IMR-90 (cell line): ENCODE measurements at regions not wholly inside any gene's neighbourhood (a gene's known extent, or its start where the extent isn't known, plus 50 kb on each side); places are given as distances from the start of the nearest gene placed in this dataset.

ENCODE experiments used
- ATAC-seq: fragments of 200-7000 bp; cut with Tn5 transposase; 2 replicates; pipeline ENCODE4 v1.9.1; 2020; ENCODE audit warnings: low read depth, mild to moderate bottlenecking, moderate library complexity
- BruUV-seq: library from RNA; stranded (reverse); fragments of 400-500 nt; replicated peaks from 2 replicates; lab custom pipeline; 2021; lab: Mats Ljungman, UMichigan
- CTCF ChIA-PET: fragments of 300-600 bp; formaldehyde crosslinking; extraction: SDS; loops from one replicate; lab custom pipeline; 2021; ENCODE audit warnings: antibody characterized with exemption; lab: Yijun Ruan, JAX
- POLR2A ChIA-PET: fragments of 300-600 bp; sonication (Branson Sonifier 250); formaldehyde crosslinking; loops from one replicate; lab custom pipeline; 2022; ENCODE audit warnings: antibody characterized with exemption; ENCODE audit not compliant: unreplicated experiment; lab: Charles Lee
- DNase-seq: peaks from one replicate; pipeline ENCODE4 v3.0.0; 2013
- H2AFZ ChIP-seq: replicated peaks from 2 replicates; pipeline ENCODE3; 2013; ENCODE audit warnings: low read length, mild to moderate bottlenecking; ENCODE audit not compliant: poor library complexity
- H2AK5ac ChIP-seq: 2 replicates; pipeline ENCODE4 v1.6.1; 2013; ENCODE audit warnings: low read depth, low read length, inconsistent platforms
- H2AK9ac ChIP-seq: replicated peaks from 2 replicates; pipeline ENCODE3; 2013; ENCODE audit warnings: mild to moderate bottlenecking, low read depth, low read length, moderate library complexity; ENCODE audit not compliant: poor library complexity
- H2BK120ac ChIP-seq: 2 replicates; pipeline ENCODE4 v1.6.1; 2013; ENCODE audit warnings: low read depth, low read length, inconsistent platforms
- H2BK15ac ChIP-seq: 3 replicates; pipeline ENCODE4 v1.6.1; 2013; ENCODE audit warnings: low read depth, low read length, inconsistent platforms
- H2BK20ac ChIP-seq: 2 replicates; pipeline ENCODE4 v1.6.1; 2013; ENCODE audit warnings: low read depth, mild to moderate bottlenecking, inconsistent platforms, low read length, moderate library complexity
- H2BK5ac ChIP-seq: 2 replicates; pipeline ENCODE4 v1.6.1; 2013; ENCODE audit warnings: mild to moderate bottlenecking, low read depth, low read length, inconsistent platforms; ENCODE audit not compliant: poor library complexity, severe bottlenecking
- H3K14ac ChIP-seq: replicated peaks from 2 replicates; pipeline ENCODE4 v1.6.1; 2013; ENCODE audit warnings: low read depth, low read length, inconsistent platforms
- H3K18ac ChIP-seq: 2 replicates; pipeline ENCODE4 v1.6.1; 2013; ENCODE audit warnings: low read depth, low read length, control low read depth
- H3K23ac ChIP-seq: 2 replicates; pipeline ENCODE4 v1.6.1; 2013; ENCODE audit warnings: low read depth, low read length, inconsistent platforms
- H3K27ac ChIP-seq: 2 replicates; pipeline ENCODE4 v1.5.1; 2013; ENCODE audit warnings: mild to moderate bottlenecking, control low read depth, low read length; ENCODE audit not compliant: insufficient read depth
- H3K27me3 ChIP-seq: 2 replicates; pipeline ENCODE4 v1.6.1; 2013; ENCODE audit warnings: low read length; ENCODE audit not compliant: control insufficient read depth, insufficient read depth
- H3K36me3 ChIP-seq: 2 replicates; pipeline ENCODE4 v1.6.1; 2013; ENCODE audit warnings: low read length, mixed read lengths; ENCODE audit not compliant: control insufficient read depth, insufficient read depth
- H3K4ac ChIP-seq: 2 replicates; pipeline ENCODE4 v1.6.1; 2013; ENCODE audit warnings: low read depth, low read length, inconsistent platforms
- H3K4me1 ChIP-seq: 2 replicates; pipeline ENCODE4 v1.6.1; 2013; ENCODE audit warnings: low read length, mixed read lengths; ENCODE audit not compliant: control insufficient read depth, insufficient read depth
- H3K4me2 ChIP-seq: 2 replicates; pipeline ENCODE4 v1.6.1; 2013; ENCODE audit warnings: low read depth, mild to moderate bottlenecking, control low read depth, low read length, moderate library complexity
- H3K4me3 ChIP-seq: 2 replicates; pipeline ENCODE4 v1.5.1; 2013; ENCODE audit warnings: low read depth, mild to moderate bottlenecking, control low read depth, low read length, moderate library complexity; ENCODE audit not compliant: insufficient read depth
- H3K56ac ChIP-seq: 2 replicates; pipeline ENCODE4 v1.6.1; 2013; ENCODE audit warnings: low read length, inconsistent platforms; ENCODE audit not compliant: insufficient read depth; ENCODE audit errors: extremely low read depth
- H3K79me1 ChIP-seq, 2 experiments: 2 replicates each; pipeline ENCODE4 v1.6.1; 2013; ENCODE audit warnings: low read length in 2 of 2, inconsistent platforms in 1 of 2, low read depth in 1 of 2
- H3K9ac ChIP-seq: 2 replicates; pipeline ENCODE4 v1.6.1; 2013; ENCODE audit warnings: low read depth, low read length, control low read depth
- H3K9me1 ChIP-seq: 2 replicates; pipeline ENCODE4 v1.6.1; 2013; ENCODE audit warnings: low read length, inconsistent platforms; ENCODE audit not compliant: insufficient read depth
- H3K9me3 ChIP-seq: 2 replicates; pipeline ENCODE4 v1.6.1; 2013; ENCODE audit warnings: low read length; ENCODE audit not compliant: control insufficient read depth, insufficient read depth
- H4K20me1 ChIP-seq: 2 replicates; pipeline ENCODE4 v1.6.1; 2013; ENCODE audit warnings: low read length, inconsistent platforms; ENCODE audit not compliant: insufficient read depth
- H4K5ac ChIP-seq: 2 replicates; pipeline ENCODE4 v1.6.1; 2013; ENCODE audit warnings: mild to moderate bottlenecking, low read depth, low read length, control low read depth
- H4K8ac ChIP-seq, 2 experiments: 2 replicates each; pipeline ENCODE4 v1.6.1; 2013; ENCODE audit warnings: low read depth in 2 of 2, low read length in 2 of 2, control low read depth in 1 of 2, inconsistent platforms in 1 of 2
- H4K91ac ChIP-seq: 2 replicates; pipeline ENCODE4 v1.6.1; 2013; ENCODE audit warnings: low read depth, low read length, inconsistent platforms; ENCODE audit not compliant: insufficient read depth
- BHLHE40 ChIP-seq: fragments of 150-350 bp; IDR thresholded peaks from 2 replicates; pipeline ENCODE4 v1.6.1; 2016; ENCODE audit warnings: mild to moderate bottlenecking, low read depth, low read length
- CEBPB ChIP-seq: IDR thresholded peaks from 2 replicates; pipeline ENCODE4 v1.6.1; 2012; ENCODE audit warnings: low read depth, low read length, improper control_type of control experiment
- RAD21 ChIP-seq: IDR thresholded peaks from 2 replicates; pipeline ENCODE4 v1.6.1; 2012; ENCODE audit warnings: low read length, improper control_type of control experiment
- RFX5 ChIP-seq: IDR thresholded peaks from 2 replicates; pipeline ENCODE4 v1.8.0; 2012; ENCODE audit warnings: low read depth, mild to moderate bottlenecking, low read length, moderate library complexity
- SMC3 ChIP-seq: fragments of 150-350 bp; IDR thresholded peaks from 2 replicates; pipeline ENCODE4 v1.6.1; 2016; ENCODE audit warnings: low read depth, mild to moderate bottlenecking, antibody characterized with exemption, low read length, moderate library complexity
- WGBS, 2 experiments: methylation state at CpG; one replicate each; pipeline versions ENCODE4 v1.1.5 to v1.1.7; 2013; ENCODE audit warnings: missing lambda C conversion rate in 2 of 2; ENCODE audit not compliant: insufficient read length in 1 of 2; ENCODE audit errors: extremely low coverage in 2 of 2; 5-methylcytosine and 5-hydroxymethylcytosine counted together
- dilution Hi-C: fragments of 300-500 bp; cut with HindIII; formaldehyde crosslinking; loops from one replicate; pipeline ENCODE4 v1.14.3; 2018; ENCODE audit warnings: low sequenced_read_pairs; ENCODE audit not compliant: unreplicated experiment
- in situ Hi-C: fragments of 300-500 bp; cut with MboI; formaldehyde crosslinking; loops from 3 replicates; pipeline ENCODE4 v1.14.3; 2019; ENCODE audit warnings: low sequenced_read_pairs, inconsistent platforms, mixed read lengths
- intact Hi-C: fragments of 100-400 bp; cut with micrococcal nuclease; formaldehyde crosslinking; loops from 2 replicates; pipeline ENCODE4 v1.10.0; 2022

DNA sequence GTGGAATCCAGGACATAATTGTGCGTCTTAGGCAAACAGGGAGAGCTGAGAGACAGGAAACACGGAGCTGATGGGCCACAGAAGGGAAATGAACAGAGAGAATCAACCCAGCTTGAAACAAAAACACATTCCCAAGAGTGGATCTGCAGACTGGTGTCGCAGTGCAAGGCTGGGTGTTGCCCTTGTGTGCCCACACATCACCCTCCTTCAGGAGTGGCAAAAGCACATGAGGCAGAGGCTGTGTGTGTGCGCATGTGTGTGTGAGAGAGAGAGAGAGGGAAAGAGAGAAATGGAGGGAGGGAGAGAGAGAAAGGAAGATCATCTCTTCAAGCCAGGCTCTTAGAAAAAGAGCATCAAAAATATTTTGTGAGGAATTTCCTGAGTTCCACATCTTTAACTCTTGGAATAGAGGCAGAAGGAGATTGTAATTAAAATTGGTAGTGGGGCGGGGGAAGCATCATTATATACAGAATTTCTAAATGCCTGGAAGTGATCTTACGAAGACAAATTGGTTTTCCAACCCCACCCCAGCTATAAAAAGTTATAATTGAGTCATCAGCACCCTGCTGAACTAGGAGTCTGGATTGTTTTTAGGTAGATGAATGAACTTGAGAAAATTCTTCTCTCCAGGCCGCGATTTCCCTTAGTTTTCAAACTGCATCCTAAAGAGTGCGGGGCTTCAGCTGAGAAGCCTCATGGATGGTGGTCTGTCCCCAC is 480.7 kb downstream of the NPHP4 start:
- H2BK15ac ChIP-seq = no peak overlapping the region
- H2BK120ac ChIP-seq = no peak overlapping the region
- H3K4me1 ChIP-seq = no peaks in the 10 kb centered on the region
- in situ Hi-C loops = loop anchor here (5.0 to 25.0 kb wide), 2 partner anchors 406 to 826 kb away; no protein-coding TSS in a partner anchor
- no peak for ATAC-seq
- dilution Hi-C loops = no loop called here
- no peak overlapping the region for H3K9ac ChIP-seq
- H3K4ac ChIP-seq = no peak overlapping the region
- H3K4me3 ChIP-seq = no peak overlapping the region
- no peaks in the 10 kb centered on the region for H3K27me3 ChIP-seq
- H4K91ac ChIP-seq = no peak overlapping the region
- H3K36me3 ChIP-seq = no peaks in the 10 kb centered on the region
- no peak overlapping the region for H3K56ac ChIP-seq
- H4K5ac ChIP-seq = no peak overlapping the region
- no peak overlapping the region for H3K4me2 ChIP-seq
- no peak overlapping the region for H2AFZ ChIP-seq
- no peak overlapping the region for H2BK5ac ChIP-seq
- no peak overlapping the region for H2AK5ac ChIP-seq
- H3K23ac ChIP-seq = no peak overlapping the region
- no peaks in the 10 kb centered on the region for H3K9me1 ChIP-seq
- H3K14ac ChIP-seq = no peak overlapping the region
- no peak overlapping the region for H3K18ac ChIP-seq
- no peak overlapping the region for H2BK20ac ChIP-seq
- no peak overlapping the region for H4K8ac ChIP-seq
- no peak overlapping the region for H3K27ac ChIP-seq
- no peaks in the 10 kb centered on the region for H4K20me1 ChIP-seq
- H3K9me3 ChIP-seq = no peaks in the 10 kb centered on the region
- ChIA-PET POLR2A (no interaction called here), CTCF (interaction anchor here (1.4 kb wide), 1 partner anchor 463 kb away, joined by 6 read pairs; no protein-coding TSS in a partner anchor)
- BruUV-seq = no TSS peak
- intact Hi-C loops = no loop called here
- no peak for TF ChIP-seq RFX5
- no peak for TF ChIP-seq SMC3
- no peak for TF ChIP-seq CEBPB
- TF ChIP-seq BHLHE40 = no peak
- TF ChIP-seq RAD21 = no peak
- WGBS, 2 experiments = no CpG with 5 or more reads among the region's 9 CpGs
- no peak for DNase-seq
- H2AK9ac ChIP-seq = no peak overlapping the region
- no peaks in the 10 kb centered on the region for H3K79me1 ChIP-seq
